ENCODE measurements at regions not wholly inside any gene's neighbourhood (a gene's known extent, or its start where the extent isn't known, plus 50 kb on each side); places are given as distances from the start of the nearest gene placed in this dataset.

DNA sequence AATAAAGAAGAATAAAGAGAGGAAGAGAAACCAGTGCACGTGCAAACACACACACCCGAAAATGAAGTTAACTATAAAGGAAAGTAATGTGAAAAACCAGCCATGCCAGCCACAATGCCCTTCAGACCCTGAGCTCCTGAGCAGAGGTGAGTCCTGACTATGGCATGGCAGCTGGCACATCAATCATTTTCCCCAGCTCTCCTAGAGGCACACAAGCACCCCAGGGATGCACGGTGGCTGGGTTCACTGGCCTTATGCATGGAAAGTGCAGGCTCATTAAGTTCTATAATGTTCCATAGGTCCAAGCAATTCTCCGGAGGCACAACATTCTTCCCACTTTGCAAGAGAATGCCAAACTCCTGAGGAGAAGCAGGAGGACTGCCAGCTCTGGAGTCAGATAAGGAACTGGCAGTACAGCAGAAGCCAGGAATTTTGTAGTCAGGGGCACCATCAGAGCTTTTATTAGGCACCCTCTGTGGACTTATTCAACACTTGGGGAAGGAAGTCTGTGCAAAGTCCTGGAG lies 175.0 kb upstream of the PRDM1 start:
- TF ChIP-seq, protein P1, sequence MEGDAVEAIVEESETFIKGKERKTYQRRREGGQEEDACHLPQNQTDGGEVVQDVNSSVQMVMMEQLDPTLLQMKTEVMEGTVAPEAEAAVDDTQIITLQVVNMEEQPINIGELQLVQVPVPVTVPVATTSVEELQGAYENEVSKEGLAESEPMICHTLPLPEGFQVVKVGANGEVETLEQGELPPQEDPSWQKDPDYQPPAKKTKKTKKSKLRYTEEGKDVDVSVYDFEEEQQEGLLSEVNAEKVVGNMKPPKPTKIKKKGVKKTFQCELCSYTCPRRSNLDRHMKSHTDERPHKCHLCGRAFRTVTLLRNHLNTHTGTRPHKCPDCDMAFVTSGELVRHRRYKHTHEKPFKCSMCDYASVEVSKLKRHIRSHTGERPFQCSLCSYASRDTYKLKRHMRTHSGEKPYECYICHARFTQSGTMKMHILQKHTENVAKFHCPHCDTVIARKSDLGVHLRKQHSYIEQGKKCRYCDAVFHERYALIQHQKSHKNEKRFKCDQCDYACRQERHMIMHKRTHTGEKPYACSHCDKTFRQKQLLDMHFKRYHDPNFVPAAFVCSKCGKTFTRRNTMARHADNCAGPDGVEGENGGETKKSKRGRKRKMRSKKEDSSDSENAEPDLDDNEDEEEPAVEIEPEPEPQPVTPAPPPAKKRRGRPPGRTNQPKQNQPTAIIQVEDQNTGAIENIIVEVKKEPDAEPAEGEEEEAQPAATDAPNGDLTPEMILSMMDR (IDR thresholded peaks at IDR 0.05; ENCODE audit: extremely low read depth in 1 of 2, insufficient read depth in 1 of 2, low read depth in 1 of 2, low read length in 2 of 2): no peak
- TF ChIP-seq, protein P2, sequence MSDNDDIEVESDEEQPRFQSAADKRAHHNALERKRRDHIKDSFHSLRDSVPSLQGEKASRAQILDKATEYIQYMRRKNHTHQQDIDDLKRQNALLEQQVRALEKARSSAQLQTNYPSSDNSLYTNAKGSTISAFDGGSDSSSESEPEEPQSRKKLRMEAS (IDR thresholded peaks at IDR 0.05; ENCODE audit: insufficient read depth, insufficient read length): no peak
- TF ChIP-seq MYC (IDR thresholded peaks at IDR 0.05; ENCODE audit: low read depth, low read length) (no peak), GATA2 (IDR thresholded peaks at IDR 0.05; ENCODE audit: insufficient read depth, insufficient read length, low read depth, low read length) (no peak), POLR2A (IDR thresholded peaks at IDR 0.05; ENCODE audit: low read depth, low read length) (no peak), EZH2 (IDR thresholded peaks at IDR 0.05; ENCODE audit: borderline replicate concordance, low read depth, low read length, severe bottlenecking) (no peak), POLR2AphosphoS5 (IDR thresholded peaks at IDR 0.05; ENCODE audit: insufficient read depth, low read depth, low read length) (no peak), FOS (IDR thresholded peaks at IDR 0.05; ENCODE audit: borderline replicate concordance, insufficient read depth, low read length) (no peak), JUN (IDR thresholded peaks at IDR 0.05; ENCODE audit: borderline replicate concordance, insufficient read depth, insufficient read length, low read depth) (no peak)
- CTCF ChIA-PET: no interaction called here
- Histone ChIP-seq H3K9ac (replicated peaks; ENCODE audit: extremely low read depth, insufficient read depth, low read length) (no peak overlapping the region), H3K9me3 (replicated peaks; ENCODE audit: control insufficient read depth, insufficient read depth, low read length) (no peaks in the 10 kb centered on the region), H3K4me3 (replicated peaks in 1 of 3; ENCODE audit: insufficient read depth in 1 of 3, low read depth in 1 of 3, low read length in 3 of 3) (no peak overlapping the region), H3K36me3 (ENCODE audit: control insufficient read depth in 2 of 2, extremely low read depth in 1 of 2, insufficient read depth in 2 of 2, low read length in 2 of 2) (no peaks in the 10 kb centered on the region), H2AFZ (ENCODE audit: low read depth, low read length) (no peak overlapping the region), H3K9me1 (replicated peaks; ENCODE audit: control insufficient read depth, extremely low read depth, insufficient read depth, low read length) (no peaks in the 10 kb centered on the region), H3K79me2 (ENCODE audit: control insufficient read depth, insufficient read depth, low read length) (no peaks in the 10 kb centered on the region), H3K4me1 (ENCODE audit: control insufficient read depth, extremely low read depth, insufficient read depth, low read length) (no peaks in the 10 kb centered on the region), H4K20me1 (replicated peaks; ENCODE audit: control insufficient read depth, extremely low read depth, insufficient read depth, low read length) (no peaks in the 10 kb centered on the region), H3K4me2 (ENCODE audit: insufficient read depth, low read length) (no peak overlapping the region), H3K27me3 (ENCODE audit: control insufficient read depth in 2 of 2, insufficient read depth in 2 of 2, low read length in 2 of 2) (no peaks in the 10 kb centered on the region), H3K27ac (ENCODE audit: insufficient read depth, low read depth, low read length) (no peak overlapping the region)
- DNase-seq (ENCODE audit: low read depth, low spot score): no peak
- BruUV-seq (replicated peaks): no TSS peak
- intact Hi-C loops (cut with micrococcal nuclease) (no loop called here), dilution Hi-C loops (cut with MboI; ENCODE audit: extremely low pct_ligation_motif_present, low sequenced_read_pairs) (no loop called here)
- POLR2A ChIA-PET: no interaction called here
- no peak for FAIRE-seq
